HUDEP-2 (cell line): ENCODE measurements at regions not wholly inside any gene's neighbourhood (a gene's known extent, or its start where the extent isn't known, plus 50 kb on each side); places are given as distances from the start of the nearest gene placed in this dataset.

ENCODE experiments used
- DNase-seq, 76 experiments: peaks; one replicate each; lab custom pipeline; 2025; ENCODE audit not compliant: unreplicated experiment in 76 of 76; lab: John Stamatoyannopoulos, UW

GRCh38 chr1:115183158-115183557 lies 93.9 kb upstream of the TSPAN2 start:
- DNase-seq = no peak

- DNase-seq = no peak
Measured at GRCh38 chr1:115182012-115182715, 92.9 kb upstream of the TSPAN2 start.

GRCh38 chr1:115181231-115181630 lies 91.9 kb upstream of the TSPAN2 start:
- DNase-seq = no peak

GRCh38 chr1:115179397-115180079 lies 90.2 kb upstream of the TSPAN2 start:
- DNase-seq = peak in 33 of 76 experiments; percentile 2 to 84 (median 23)

- DNase-seq = no peak
Measured at GRCh38 chr1:115176189-115176588, 86.9 kb upstream of the TSPAN2 start.

GRCh38 chr1:115175596-115175995 lies 86.3 kb upstream of the TSPAN2 start:
- no peak for DNase-seq

- no peak for DNase-seq
Measured at GRCh38 chr1:115173151-115173550, 83.8 kb upstream of the TSPAN2 start.

- DNase-seq = no peak
Measured at GRCh38 chr1:115172270-115172669, 83.0 kb upstream of the TSPAN2 start.

GRCh38 chr1:115170961-115171392 lies 81.7 kb upstream of the TSPAN2 start:
- DNase-seq = no peak

GRCh38 chr1:115170377-115170776 lies 81.1 kb upstream of the TSPAN2 start:
- DNase-seq = no peak

- no peak for DNase-seq
Measured at GRCh38 chr1:115168026-115168425, 78.7 kb upstream of the TSPAN2 start.

GRCh38 chr1:115166531-115167091 lies 77.3 kb upstream of the TSPAN2 start:
- no peak for DNase-seq

- no peak for DNase-seq
Measured at GRCh38 chr1:115165776-115166175, 76.5 kb upstream of the TSPAN2 start.

GRCh38 chr1:115164940-115165705 lies 75.8 kb upstream of the TSPAN2 start:
- DNase-seq = no peak

- DNase-seq = peak in 4 of 76 experiments; percentile 4 to 28 (median 16)
Measured at GRCh38 chr1:115164484-115164883, 75.2 kb upstream of the TSPAN2 start.

GRCh38 chr1:115160728-115161127 lies 71.4 kb upstream of the TSPAN2 start:
- DNase-seq = no peak

- DNase-seq = no peak
Measured at GRCh38 chr1:115159958-115160357, 70.7 kb upstream of the TSPAN2 start.

- no peak for DNase-seq
Measured at GRCh38 chr1:115158181-115158580, 68.9 kb upstream of the TSPAN2 start.

- no peak for DNase-seq
Measured at GRCh38 chr1:115156826-115157468, 67.6 kb upstream of the TSPAN2 start.

- no peak for DNase-seq
Measured at GRCh38 chr1:115153966-115154557, 64.8 kb upstream of the TSPAN2 start.
